ENCODE measurements at regions not wholly inside any gene's neighbourhood (a gene's known extent, or its start where the extent isn't known, plus 50 kb on each side); places are given as distances from the start of the nearest gene placed in this dataset.
A peak's percentile ranks its signal among the peaks of the same experiment; 100 is the strongest.

- H3K36me3 Mint-ChIP-seq, result no peaks in the 10 kb centered on the region
- H4K20me1 ChIP-seq (ENCODE audit: low read depth), result no peaks in the 10 kb centered on the region
- H3K4me3 ChIP-seq, result no peak overlapping the region
- H3K27me3 Mint-ChIP-seq (ENCODE audit: insufficient read depth, low read depth), result peaks cover 1% of the 10 kb centered on the region
- no peaks in the 10 kb centered on the region for H3K9me3 ChIP-seq (ENCODE audit: low read depth)
- TF ChIP-seq CTCF (IDR thresholded peaks at IDR 0.05) (no peak), EZH2phosphoT487 (IDR thresholded peaks at IDR 0.05) (no peak), EZH2 (IDR thresholded peaks at IDR 0.05) (no peak)
- H2AFZ ChIP-seq (replicated peaks), result no peak overlapping the region
- H3K4me2 ChIP-seq, result no peak overlapping the region
- H3K79me2 ChIP-seq (ENCODE audit: low read depth), result no peaks in the 10 kb centered on the region
- no peaks in the 10 kb centered on the region for H3K9me3 Mint-ChIP-seq
- H3K27ac ChIP-seq, result no peak overlapping the region
- H3K9ac ChIP-seq, result no peak overlapping the region
- no peaks in the 10 kb centered on the region for H3K36me3 ChIP-seq
- peaks cover 4% of the 10 kb centered on the region for H3K4me1 ChIP-seq
- DNase-seq (ENCODE audit: low spot score), result no peak
- no peaks in the 10 kb centered on the region for H3K27me3 ChIP-seq
- peak overlapping the region; percentile 1 for H3K27ac Mint-ChIP-seq
- H3K4me3 Mint-ChIP-seq, result no peak overlapping the region
- no peaks in the 10 kb centered on the region for H3F3A ChIP-seq (ENCODE audit: low read depth)
- H3K4me1 Mint-ChIP-seq, result peaks cover 8% of the 10 kb centered on the region
These were observed 461.3 kb upstream of the SOX11 start for GRCh38 chr2:5230855-5231254.

DNA sequence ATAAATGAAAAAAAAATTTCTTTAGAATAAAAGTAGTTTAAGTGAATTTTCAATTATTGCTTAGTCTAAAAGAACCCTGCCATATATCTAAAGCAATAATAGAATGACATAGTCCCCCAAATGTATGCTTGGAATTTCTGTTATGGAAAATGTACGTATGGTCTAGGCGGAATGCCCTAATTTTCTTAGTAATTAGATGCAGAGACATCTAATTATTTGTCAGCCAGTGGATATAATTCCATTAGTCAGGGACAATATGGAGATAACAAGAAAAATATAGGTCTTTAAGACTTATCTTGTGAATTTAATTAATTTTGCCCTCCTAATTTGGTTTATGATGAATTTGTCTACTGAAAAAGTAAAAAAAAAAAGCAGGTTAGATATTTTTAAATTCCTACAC lies 460.9 kb upstream of the SOX11 start:
- Histone ChIP-seq H3K9me3 (ENCODE audit: low read depth) (no peaks in the 10 kb centered on the region), H3K79me2 (ENCODE audit: low read depth) (no peaks in the 10 kb centered on the region), H3K27ac (no peak overlapping the region), H3K27me3 (no peaks in the 10 kb centered on the region), H3K4me2 (no peak overlapping the region), H3F3A (ENCODE audit: low read depth) (no peaks in the 10 kb centered on the region), H3K9ac (no peak overlapping the region), H3K4me3 (no peak overlapping the region), H3K36me3 (no peaks in the 10 kb centered on the region), H4K20me1 (ENCODE audit: low read depth) (no peaks in the 10 kb centered on the region), H3K4me1 (peaks cover 8% of the 10 kb centered on the region), H2AFZ (replicated peaks) (no peak overlapping the region)
- no peaks in the 10 kb centered on the region for H3K36me3 Mint-ChIP-seq
- no peak for DNase-seq (ENCODE audit: low spot score)
- no peak overlapping the region for H3K4me3 Mint-ChIP-seq
- H3K4me1 Mint-ChIP-seq, result peaks cover 12% of the 10 kb centered on the region
- no peak overlapping the region for H3K27ac Mint-ChIP-seq
- TF ChIP-seq CTCF (IDR thresholded peaks at IDR 0.05) (no peak), EZH2 (IDR thresholded peaks at IDR 0.05) (no peak), EZH2phosphoT487 (IDR thresholded peaks at IDR 0.05) (no peak)
- peaks cover 2% of the 10 kb centered on the region for H3K27me3 Mint-ChIP-seq (ENCODE audit: insufficient read depth, low read depth)
- no peaks in the 10 kb centered on the region for H3K9me3 Mint-ChIP-seq

DNA sequence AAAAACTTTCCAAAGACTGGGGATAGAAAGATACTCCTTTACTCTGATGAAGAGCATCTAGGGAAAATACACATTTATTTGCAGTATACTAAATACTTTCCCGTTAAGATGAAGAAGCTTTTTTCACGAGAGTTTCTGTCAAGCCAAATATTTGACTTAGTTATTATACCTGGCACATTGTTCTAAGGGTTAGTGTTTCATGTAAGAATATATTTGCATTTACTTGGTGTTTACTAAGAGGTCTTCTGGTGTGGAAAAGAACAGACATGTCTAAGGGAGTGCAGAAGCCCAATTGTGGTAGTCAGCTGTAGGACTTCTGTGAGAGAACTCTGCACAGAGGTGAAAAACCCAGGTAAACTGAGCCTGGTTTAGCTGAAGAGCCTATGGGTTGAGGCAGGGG lies 457.6 kb upstream of the SOX11 start:
- H3K9me3 Mint-ChIP-seq, result no peaks in the 10 kb centered on the region
- no peak overlapping the region for H3K4me3 Mint-ChIP-seq
- H3K4me1 ChIP-seq, result peaks cover 8% of the 10 kb centered on the region

More for the DNA sequence above, 457.6 kb upstream of the SOX11 start:
- Mint-ChIP-seq H3K4me1 (peaks cover 16% of the 10 kb centered on the region), H3K27me3 (ENCODE audit: insufficient read depth, low read depth) (peaks cover 5% of the 10 kb centered on the region), H3K36me3 (no peaks in the 10 kb centered on the region), H3K27ac (no peak overlapping the region)
- Histone ChIP-seq H3K79me2 (ENCODE audit: low read depth) (no peaks in the 10 kb centered on the region), H3K4me3 (no peak overlapping the region), H4K20me1 (ENCODE audit: low read depth) (no peaks in the 10 kb centered on the region), H3K27me3 (no peaks in the 10 kb centered on the region), H3K27ac (no peak overlapping the region), H3K36me3 (no peaks in the 10 kb centered on the region), H3K4me2 (no peak overlapping the region), H3F3A (ENCODE audit: low read depth) (no peaks in the 10 kb centered on the region), H2AFZ (replicated peaks) (no peak overlapping the region), H3K9me3 (ENCODE audit: low read depth) (no peaks in the 10 kb centered on the region), H3K9ac (no peak overlapping the region)
- DNase-seq (ENCODE audit: low spot score), result no peak
- no peak for TF ChIP-seq EZH2phosphoT487 (IDR thresholded peaks at IDR 0.05)
- TF ChIP-seq EZH2 (IDR thresholded peaks at IDR 0.05), result no peak
- TF ChIP-seq CTCF (IDR thresholded peaks at IDR 0.05), result no peak

Measured in neural progenitor cell (in vitro differentiated cells).